ENCODE measurements at regions not wholly inside any gene's neighbourhood (a gene's known extent, or its start where the extent isn't known, plus 50 kb on each side); places are given as distances from the start of the nearest gene placed in this dataset.

DNA sequence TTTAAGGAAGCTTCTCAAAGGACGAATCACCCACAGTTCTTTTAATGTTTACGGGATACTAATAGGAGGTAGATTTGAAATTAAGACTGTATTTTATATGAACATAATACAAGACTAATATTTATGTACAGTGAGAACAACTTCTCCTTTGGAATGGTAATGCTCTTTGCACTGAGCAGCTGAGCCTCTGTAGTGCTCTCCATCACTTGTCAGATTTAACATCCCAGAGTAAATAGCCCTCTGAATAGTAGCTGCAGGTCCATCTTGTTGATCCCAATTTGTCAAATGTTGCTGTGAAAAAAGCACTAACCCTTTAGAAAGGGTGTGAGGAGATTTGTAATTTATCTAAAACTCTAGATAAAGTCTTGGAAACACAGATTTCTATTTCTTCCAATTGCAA lies 351.4 kb upstream of the KCNMB2 start:
- H3K4me3 ChIP-seq = no peak overlapping the region
- TF ChIP-seq POLR2A (IDR thresholded peaks at IDR 0.05) (no peak), POLR2AphosphoS5 (IDR thresholded peaks at IDR 0.05) (no peak)
- TF ChIP-seq, protein P1, sequence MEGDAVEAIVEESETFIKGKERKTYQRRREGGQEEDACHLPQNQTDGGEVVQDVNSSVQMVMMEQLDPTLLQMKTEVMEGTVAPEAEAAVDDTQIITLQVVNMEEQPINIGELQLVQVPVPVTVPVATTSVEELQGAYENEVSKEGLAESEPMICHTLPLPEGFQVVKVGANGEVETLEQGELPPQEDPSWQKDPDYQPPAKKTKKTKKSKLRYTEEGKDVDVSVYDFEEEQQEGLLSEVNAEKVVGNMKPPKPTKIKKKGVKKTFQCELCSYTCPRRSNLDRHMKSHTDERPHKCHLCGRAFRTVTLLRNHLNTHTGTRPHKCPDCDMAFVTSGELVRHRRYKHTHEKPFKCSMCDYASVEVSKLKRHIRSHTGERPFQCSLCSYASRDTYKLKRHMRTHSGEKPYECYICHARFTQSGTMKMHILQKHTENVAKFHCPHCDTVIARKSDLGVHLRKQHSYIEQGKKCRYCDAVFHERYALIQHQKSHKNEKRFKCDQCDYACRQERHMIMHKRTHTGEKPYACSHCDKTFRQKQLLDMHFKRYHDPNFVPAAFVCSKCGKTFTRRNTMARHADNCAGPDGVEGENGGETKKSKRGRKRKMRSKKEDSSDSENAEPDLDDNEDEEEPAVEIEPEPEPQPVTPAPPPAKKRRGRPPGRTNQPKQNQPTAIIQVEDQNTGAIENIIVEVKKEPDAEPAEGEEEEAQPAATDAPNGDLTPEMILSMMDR (IDR thresholded peaks at IDR 0.05 in 8 of 11, conservative IDR thresholded peaks at IDR 0.05 in 3 of 11) = no peak
- no peaks in the 10 kb centered on the region for H3K36me3 ChIP-seq
- no peak overlapping the region for H3K27ac ChIP-seq
- no peak for DNase-seq
- intact Hi-C loops (cut with DNase I; ENCODE audit: low total_unique reads) = no loop called here
- no peaks in the 10 kb centered on the region for H3K4me1 ChIP-seq
- 88 to 96% (median 93%) methylated on average over 2 of the region's 2 CpGs for WGBS, 5 donors
- H3K9me3 ChIP-seq = no peaks in the 10 kb centered on the region
- H3K27me3 ChIP-seq (replicated peaks in 1 of 7) = no peaks in the 10 kb centered on the region

DNA sequence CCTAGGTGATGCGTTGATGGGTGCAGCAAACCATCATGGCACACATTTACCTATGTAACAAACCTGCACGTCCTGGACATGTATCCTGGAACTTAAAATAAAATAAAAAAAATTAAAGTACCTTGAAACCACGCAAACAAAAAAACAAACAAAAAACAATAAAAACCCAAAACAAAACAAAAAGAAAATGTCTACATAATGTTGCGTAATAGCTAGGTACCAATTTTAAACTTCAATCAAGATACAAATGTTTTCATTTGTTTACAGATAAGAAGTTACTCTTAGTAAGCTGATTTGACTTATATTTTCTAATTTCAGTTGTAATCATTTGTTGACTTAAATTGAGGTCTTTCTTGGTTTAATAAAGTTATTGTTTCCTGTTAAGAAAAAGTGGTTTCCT lies 349.6 kb upstream of the KCNMB2 start:
- Histone ChIP-seq H3K27ac (no peak overlapping the region), H3K27me3 (replicated peaks in 1 of 7) (no peaks in the 10 kb centered on the region), H3K9me3 (no peaks in the 10 kb centered on the region), H3K36me3 (no peaks in the 10 kb centered on the region), H3K4me1 (no peaks in the 10 kb centered on the region), H3K4me3 (no peak overlapping the region)
- intact Hi-C loops (cut with DNase I; ENCODE audit: low total_unique reads) = no loop called here
- 82 to 95% (median 93%) methylated on average over 4 of the region's 4 CpGs for WGBS, 5 donors
- TF ChIP-seq POLR2A (IDR thresholded peaks at IDR 0.05) (no peak), POLR2AphosphoS5 (IDR thresholded peaks at IDR 0.05) (no peak)
- TF ChIP-seq, protein P1 (IDR thresholded peaks at IDR 0.05 in 8 of 11, conservative IDR thresholded peaks at IDR 0.05 in 3 of 11) = no peak
- DNase-seq = no peak

DNA sequence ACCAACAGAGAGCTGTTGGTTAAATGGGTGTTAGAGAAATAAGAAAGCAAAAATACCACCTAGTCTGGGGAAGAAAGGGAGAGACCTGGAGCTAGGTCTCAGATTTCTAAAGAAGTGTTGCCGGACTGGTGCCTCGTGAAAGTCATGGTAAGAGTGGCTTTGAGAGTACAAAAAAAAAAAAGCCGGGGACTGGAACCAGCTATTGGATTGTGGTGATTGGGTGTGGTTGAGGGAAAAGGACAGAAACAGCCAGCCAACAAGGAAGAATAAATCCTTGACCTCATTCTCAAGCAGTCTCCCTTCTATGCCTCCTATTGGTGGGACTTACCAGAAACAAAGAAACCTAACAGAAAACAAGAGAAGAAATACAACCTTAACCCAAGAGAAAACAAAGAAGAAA lies 346.4 kb upstream of the KCNMB2 start:
- TF ChIP-seq POLR2A (IDR thresholded peaks at IDR 0.05) (no peak), POLR2AphosphoS5 (IDR thresholded peaks at IDR 0.05) (no peak)
- TF ChIP-seq, protein P1 (IDR thresholded peaks at IDR 0.05 in 8 of 11, conservative IDR thresholded peaks at IDR 0.05 in 3 of 11) = no peak
- Histone ChIP-seq H3K36me3 (no peaks in the 10 kb centered on the region), H3K27ac (no peak overlapping the region), H3K4me3 (no peak overlapping the region), H3K27me3 (replicated peaks in 1 of 7) (no peaks in the 10 kb centered on the region), H3K9me3 (no peaks in the 10 kb centered on the region), H3K4me1 (no peaks in the 10 kb centered on the region)
- DNase-seq = no peak
- 90 to 96% (median 94%) methylated on average over 3 of the region's 3 CpGs for WGBS, 5 donors
- intact Hi-C loops (cut with DNase I; ENCODE audit: low total_unique reads) = no loop called here

DNA sequence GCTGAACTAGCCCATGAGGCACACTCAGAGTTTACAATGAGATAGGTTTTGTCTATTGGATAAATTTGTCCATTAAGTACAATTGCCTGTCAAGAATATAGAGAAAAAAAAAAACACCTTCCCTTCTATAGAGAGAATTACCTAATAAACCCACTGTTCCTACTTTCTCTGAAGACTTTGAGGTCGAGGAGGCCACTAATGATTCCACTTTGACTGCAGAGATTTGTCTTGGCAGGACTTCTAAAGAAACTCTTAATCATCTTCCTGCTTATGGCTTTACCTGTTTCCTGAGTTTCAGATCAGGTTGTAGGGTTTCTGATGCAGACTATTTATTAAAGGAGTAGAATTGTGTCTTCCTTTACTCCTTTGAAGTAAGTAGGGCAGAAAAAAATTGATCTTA lies 342.4 kb upstream of the KCNMB2 start:
- TF ChIP-seq POLR2A (IDR thresholded peaks at IDR 0.05) = no peak
- intact Hi-C loops (cut with DNase I; ENCODE audit: low total_unique reads) = no loop called here
- no peaks in the 10 kb centered on the region for H3K36me3 ChIP-seq

DNA sequence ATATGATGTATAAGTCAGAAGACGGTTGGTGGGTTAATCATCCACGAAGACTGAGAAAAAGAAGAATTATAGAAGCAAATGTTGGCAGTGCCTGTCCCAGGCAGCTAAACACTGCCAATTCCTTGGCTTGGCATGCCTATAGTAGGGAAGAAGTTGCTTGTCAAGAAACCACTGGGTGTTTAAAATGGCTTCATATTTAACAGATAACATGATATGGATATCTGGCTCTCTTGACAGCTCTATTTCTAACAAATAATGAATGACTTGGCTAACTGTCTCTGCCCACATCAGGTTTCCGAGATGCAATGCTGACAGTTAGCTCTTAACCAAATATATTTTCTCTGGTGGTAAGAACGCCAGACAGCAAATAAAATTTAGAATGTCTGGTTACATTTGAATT lies 341.7 kb upstream of the KCNMB2 start:
- intact Hi-C loops (cut with DNase I; ENCODE audit: low total_unique reads) = no loop called here
- Histone ChIP-seq H3K27ac (no peak overlapping the region), H3K4me3 (no peak overlapping the region), H3K27me3 (replicated peaks in 1 of 7) (no peaks in the 10 kb centered on the region), H3K9me3 (no peaks in the 10 kb centered on the region), H3K36me3 (no peaks in the 10 kb centered on the region), H3K4me1 (no peaks in the 10 kb centered on the region)
- TF ChIP-seq POLR2A (IDR thresholded peaks at IDR 0.05) (no peak), POLR2AphosphoS5 (IDR thresholded peaks at IDR 0.05) (no peak)
- TF ChIP-seq, protein P1 (IDR thresholded peaks at IDR 0.05 in 8 of 11, conservative IDR thresholded peaks at IDR 0.05 in 3 of 11) = no peak
- no peak for DNase-seq
- 76 to 92% (median 80%) methylated on average over 4 of the region's 4 CpGs for WGBS, 5 donors

More for the DNA sequence above, 342.4 kb upstream of the KCNMB2 start:
- WGBS, 5 donors = 10 to 34% (median 29%) methylated on average over 1 of the region's 1 CpG
- Histone ChIP-seq H3K9me3 (no peaks in the 10 kb centered on the region), H3K4me3 (no peak overlapping the region), H3K27me3 (replicated peaks in 1 of 7) (no peaks in the 10 kb centered on the region), H3K27ac (no peak overlapping the region), H3K4me1 (no peaks in the 10 kb centered on the region)
- DNase-seq = no peak

Data from spleen (tissue), 11 donors.